ENCODE measurements at regions not wholly inside any gene's neighbourhood (a gene's known extent, or its start where the extent isn't known, plus 50 kb on each side); places are given as distances from the start of the nearest gene placed in this dataset.

- 63 to 71% methylated on average over 22 to 23 of the region's 23 CpGs for WGBS, 2 donors
- TF ChIP-seq POLR2A (IDR thresholded peaks at IDR 0.05) (no peak), CTCF (IDR thresholded peaks at IDR 0.05) (no peak)
- DNase-seq: no peak
- Histone ChIP-seq H3K9me3 (no peaks in the 10 kb centered on the region), H3K27me3 (peaks cover 0 to 5% of the 10 kb centered on the region in 2 donors), H3K36me3 (replicated peaks in 1 of 2; ENCODE audit: insufficient read depth in 1 of 2, low read depth in 2 of 2) (no peaks in the 10 kb centered on the region), H3K4me1 (peaks cover 5% of the 10 kb centered on the region), H3K4me3 (no peak overlapping the region), H3K27ac (no peak overlapping the region)
- intact Hi-C loops (cut with DNase I): no loop called here
- no peak for ATAC-seq
These were observed 314.1 kb downstream of the ZNF536 start for GRCh38 chr19:30686176-30686820.

- 45 to 65% methylated on average over 13 of the region's 13 CpGs for WGBS, 2 donors
- no peak overlapping the region for H3K27ac ChIP-seq
- no peaks in the 10 kb centered on the region for H3K9me3 ChIP-seq
- H3K4me3 ChIP-seq: no peak overlapping the region
- DNase-seq (no peak), ATAC-seq (no peak)
- intact Hi-C loops (cut with DNase I): no loop called here
- peaks cover 5% of the 10 kb centered on the region for H3K4me1 ChIP-seq
- no peak for TF ChIP-seq POLR2A (IDR thresholded peaks at IDR 0.05)
- no peak for TF ChIP-seq CTCF (IDR thresholded peaks at IDR 0.05)
- no peaks in the 10 kb centered on the region for H3K36me3 ChIP-seq (replicated peaks in 1 of 2; ENCODE audit: insufficient read depth in 1 of 2, low read depth in 2 of 2)
- H3K27me3 ChIP-seq: peaks cover 0 to 5% of the 10 kb centered on the region in 2 donors
These were observed 313.3 kb downstream of the ZNF536 start for GRCh38 chr19:30685426-30686000.

- Histone ChIP-seq H3K27me3 (peaks cover 0 to 5% of the 10 kb centered on the region in 2 donors), H3K36me3 (replicated peaks in 1 of 2; ENCODE audit: insufficient read depth in 1 of 2, low read depth in 2 of 2) (no peaks in the 10 kb centered on the region), H3K27ac (no peak overlapping the region), H3K4me1 (peaks cover 5% of the 10 kb centered on the region), H3K4me3 (no peak overlapping the region), H3K9me3 (no peaks in the 10 kb centered on the region)
- TF ChIP-seq CTCF (IDR thresholded peaks at IDR 0.05) (no peak), POLR2A (IDR thresholded peaks at IDR 0.05) (no peak)
- DNase-seq (no peak), ATAC-seq (no peak)
- 54 to 59% methylated on average over 8 to 10 of the region's 10 CpGs for WGBS, 2 donors
- intact Hi-C loops (cut with DNase I): no loop called here
These were observed 312.4 kb downstream of the ZNF536 start for GRCh38 chr19:30684613-30685012.

- intact Hi-C loops (cut with DNase I): no loop called here
- Histone ChIP-seq H3K36me3 (replicated peaks in 1 of 2; ENCODE audit: insufficient read depth in 1 of 2, low read depth in 2 of 2) (no peaks in the 10 kb centered on the region), H3K4me3 (no peak overlapping the region), H3K9me3 (no peaks in the 10 kb centered on the region), H3K27me3 (peaks cover 0 to 2% of the 10 kb centered on the region in 2 donors), H3K27ac (no peak overlapping the region), H3K4me1 (peaks cover 5% of the 10 kb centered on the region)
- DNase-seq (peak; percentile 76 to 82 (median 78)), ATAC-seq (peak; percentile 94)
- TF ChIP-seq CTCF (IDR thresholded peaks at IDR 0.05) (peak; percentile 80 to 95 (median 92)), POLR2A (IDR thresholded peaks at IDR 0.05) (no peak)
- 4 to 5% methylated on average over 13 of the region's 13 CpGs for WGBS, 2 donors
These were observed 310.9 kb downstream of the ZNF536 start for GRCh38 chr19:30682999-30683536.

Data from body of pancreas (tissue), 4 donors.